Esophagus squamous epithelium (tissue), 4 donors: ENCODE measurements at regions not wholly inside any gene's neighbourhood (a gene's known extent, or its start where the extent isn't known, plus 50 kb on each side); places are given as distances from the start of the nearest gene placed in this dataset.

ENCODE experiments used
- CTCF ChIP-seq, 6 experiments: fragments of 450-650 bp in 4 of 6; fragments of 200-600 bp in 2 of 6; sonication (generic) in 2 of 6; IDR thresholded peaks; one replicate each; pipeline ENCODE4 v1.5.1; 2016 to 2019; ENCODE audit warnings: antibody characterized with exemption in 6 of 6, mild to moderate bottlenecking in 4 of 6, moderate library complexity in 4 of 6
- POLR2A ChIP-seq, 4 donors: fragments of 450-650 bp; IDR thresholded peaks; one replicate each; pipeline ENCODE4 v1.6.1; 2017; ENCODE audit warnings: antibody characterized with exemption in 4 of 4, mild to moderate bottlenecking in 4 of 4, moderate library complexity in 3 of 4

GRCh38 chr1:191358724-191359123, 799.5 kb upstream of the RGS18 start:
- no peak for TF ChIP-seq CTCF (IDR thresholded peaks at IDR 0.05)
- TF ChIP-seq POLR2A (IDR thresholded peaks at IDR 0.05) = no peak
